ENCODE measurements at regions not wholly inside any gene's neighbourhood (a gene's known extent, or its start where the extent isn't known, plus 50 kb on each side); places are given as distances from the start of the nearest gene placed in this dataset.

- no peak overlapping the region for H3K4me3 Mint-ChIP-seq (ENCODE audit: unreplicated experiment)
- DNase-seq (ENCODE audit: low spot score), result no peak
- no peaks in the 10 kb centered on the region for H3K9me3 Mint-ChIP-seq (ENCODE audit: low read depth)
- peaks cover 6% of the 10 kb centered on the region for H3K4me1 Mint-ChIP-seq (ENCODE audit: low read depth)
- H3K27me3 Mint-ChIP-seq (ENCODE audit: low read depth), result no peaks in the 10 kb centered on the region
- TF ChIP-seq, protein P1, sequence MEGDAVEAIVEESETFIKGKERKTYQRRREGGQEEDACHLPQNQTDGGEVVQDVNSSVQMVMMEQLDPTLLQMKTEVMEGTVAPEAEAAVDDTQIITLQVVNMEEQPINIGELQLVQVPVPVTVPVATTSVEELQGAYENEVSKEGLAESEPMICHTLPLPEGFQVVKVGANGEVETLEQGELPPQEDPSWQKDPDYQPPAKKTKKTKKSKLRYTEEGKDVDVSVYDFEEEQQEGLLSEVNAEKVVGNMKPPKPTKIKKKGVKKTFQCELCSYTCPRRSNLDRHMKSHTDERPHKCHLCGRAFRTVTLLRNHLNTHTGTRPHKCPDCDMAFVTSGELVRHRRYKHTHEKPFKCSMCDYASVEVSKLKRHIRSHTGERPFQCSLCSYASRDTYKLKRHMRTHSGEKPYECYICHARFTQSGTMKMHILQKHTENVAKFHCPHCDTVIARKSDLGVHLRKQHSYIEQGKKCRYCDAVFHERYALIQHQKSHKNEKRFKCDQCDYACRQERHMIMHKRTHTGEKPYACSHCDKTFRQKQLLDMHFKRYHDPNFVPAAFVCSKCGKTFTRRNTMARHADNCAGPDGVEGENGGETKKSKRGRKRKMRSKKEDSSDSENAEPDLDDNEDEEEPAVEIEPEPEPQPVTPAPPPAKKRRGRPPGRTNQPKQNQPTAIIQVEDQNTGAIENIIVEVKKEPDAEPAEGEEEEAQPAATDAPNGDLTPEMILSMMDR (IDR thresholded peaks at IDR 0.05), result no peak
- H3K36me3 Mint-ChIP-seq (ENCODE audit: low read depth), result no peaks in the 10 kb centered on the region
- no peak overlapping the region for H3K27ac Mint-ChIP-seq (ENCODE audit: unreplicated experiment)
These were observed 178.8 kb downstream of the IBTK start for GRCh38 chr6:82068721-82069120.

DNA sequence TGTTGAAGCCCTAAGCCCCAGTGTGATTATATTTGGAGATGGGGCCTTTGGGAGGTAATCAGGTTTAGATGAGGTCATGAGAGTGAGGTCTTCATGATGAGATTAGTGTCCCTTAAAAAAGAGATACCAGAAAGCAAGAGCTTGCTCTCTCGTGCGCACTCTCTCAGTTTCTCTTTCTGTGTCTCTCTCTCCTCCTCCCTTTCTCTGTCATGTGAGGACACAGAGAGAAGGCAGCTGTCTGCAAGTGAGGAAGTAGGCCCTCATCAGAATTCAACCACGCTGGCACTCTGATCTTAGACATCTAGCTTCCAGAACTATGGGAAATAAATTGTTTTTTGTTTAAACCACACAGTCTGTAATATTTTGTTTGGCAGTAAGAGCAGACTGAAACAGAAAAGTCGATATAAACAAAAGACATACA, 180.5 kb downstream of the IBTK start:
- H3K9me3 Mint-ChIP-seq (ENCODE audit: low read depth), result no peaks in the 10 kb centered on the region
- DNase-seq (ENCODE audit: low spot score), result no peak
- peaks cover 6% of the 10 kb centered on the region for H3K4me1 Mint-ChIP-seq (ENCODE audit: low read depth)
- no peaks in the 10 kb centered on the region for H3K27me3 Mint-ChIP-seq (ENCODE audit: low read depth)
- H3K36me3 Mint-ChIP-seq (ENCODE audit: low read depth), result no peaks in the 10 kb centered on the region
- peak overlapping the region; percentile 80 for H3K27ac Mint-ChIP-seq (ENCODE audit: unreplicated experiment)
- TF ChIP-seq, protein P1 (IDR thresholded peaks at IDR 0.05), result no peak
- no peak overlapping the region for H3K4me3 Mint-ChIP-seq (ENCODE audit: unreplicated experiment)

DNA sequence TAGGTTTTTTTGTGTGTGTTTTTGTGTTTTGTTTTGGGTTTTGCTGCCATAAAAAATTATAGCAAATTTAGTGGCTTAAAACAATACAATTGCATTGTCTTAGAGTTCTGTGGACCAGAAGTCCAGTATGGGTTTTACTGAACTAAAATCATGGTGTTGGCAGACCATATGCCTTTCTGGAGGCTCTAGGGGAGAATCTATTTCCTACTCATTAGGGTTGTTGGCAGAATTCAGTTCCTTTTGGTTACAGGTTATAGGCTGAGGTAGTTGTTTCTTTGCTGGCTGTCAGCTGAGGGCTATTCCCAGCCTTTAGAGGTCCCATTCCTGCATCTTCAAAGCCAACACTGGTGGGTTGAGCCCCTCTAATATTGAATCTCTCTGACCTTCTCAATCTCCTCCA, 181.3 kb downstream of the IBTK start:
- TF ChIP-seq, protein P1 (IDR thresholded peaks at IDR 0.05), result no peak
- Mint-ChIP-seq H3K36me3 (ENCODE audit: low read depth) (no peaks in the 10 kb centered on the region), H3K4me3 (ENCODE audit: unreplicated experiment) (no peak overlapping the region), H3K9me3 (ENCODE audit: low read depth) (no peaks in the 10 kb centered on the region), H3K27me3 (ENCODE audit: low read depth) (no peaks in the 10 kb centered on the region), H3K4me1 (ENCODE audit: low read depth) (peaks cover 6% of the 10 kb centered on the region), H3K27ac (ENCODE audit: unreplicated experiment) (no peak overlapping the region)
- no peak for DNase-seq (ENCODE audit: low spot score)

DNA sequence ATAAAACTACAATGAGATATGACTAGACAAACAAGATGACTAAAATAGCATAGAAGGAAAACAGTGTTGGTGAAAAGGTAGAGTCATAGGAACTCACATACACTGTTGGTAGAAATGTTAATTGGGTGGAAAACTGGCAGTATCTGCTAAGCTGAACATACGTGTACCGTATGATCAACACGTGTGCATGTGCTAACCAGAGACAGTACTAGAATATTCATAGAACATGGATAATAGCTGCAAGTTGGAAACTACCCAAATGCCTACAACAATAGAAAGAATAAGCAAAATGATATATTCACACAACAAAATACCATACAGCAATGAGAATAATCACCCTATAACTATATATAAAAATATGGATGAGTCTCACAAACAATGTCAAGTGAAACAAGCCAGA, 184.0 kb downstream of the IBTK start:
- no peaks in the 10 kb centered on the region for H3K27me3 Mint-ChIP-seq (ENCODE audit: low read depth)
- no peak overlapping the region for H3K27ac Mint-ChIP-seq (ENCODE audit: unreplicated experiment)
- H3K9me3 Mint-ChIP-seq (ENCODE audit: low read depth), result no peaks in the 10 kb centered on the region
- H3K4me3 Mint-ChIP-seq (ENCODE audit: unreplicated experiment), result no peak overlapping the region
- peaks cover 6% of the 10 kb centered on the region for H3K4me1 Mint-ChIP-seq (ENCODE audit: low read depth)
- TF ChIP-seq, protein P1 (IDR thresholded peaks at IDR 0.05), result no peak
- DNase-seq (ENCODE audit: low spot score), result no peak
- no peaks in the 10 kb centered on the region for H3K36me3 Mint-ChIP-seq (ENCODE audit: low read depth)

GRCh38 chr6:82062219-82062618, 185.3 kb downstream of the IBTK start:
- TF ChIP-seq, protein P1 (IDR thresholded peaks at IDR 0.05), result no peak

More at GRCh38 chr6:82062219-82062618, 185.3 kb downstream of the IBTK start:
- no peak for DNase-seq (ENCODE audit: low spot score)
- H3K9me3 Mint-ChIP-seq (ENCODE audit: low read depth), result no peaks in the 10 kb centered on the region
- H3K4me1 Mint-ChIP-seq (ENCODE audit: low read depth), result peaks cover 17% of the 10 kb centered on the region
- no peaks in the 10 kb centered on the region for H3K36me3 Mint-ChIP-seq (ENCODE audit: low read depth)
- no peak overlapping the region for H3K27ac Mint-ChIP-seq (ENCODE audit: unreplicated experiment)
- H3K27me3 Mint-ChIP-seq (ENCODE audit: low read depth), result no peaks in the 10 kb centered on the region
- no peak overlapping the region for H3K4me3 Mint-ChIP-seq (ENCODE audit: unreplicated experiment)

Data from chondrocyte (in vitro differentiated cells).